Body of pancreas (tissue), 4 donors: ENCODE measurements at regions not wholly inside any gene's neighbourhood (a gene's known extent, or its start where the extent isn't known, plus 50 kb on each side); places are given as distances from the start of the nearest gene placed in this dataset.

Source experiments
- POLR2A ChIP-seq, 3 donors: fragments of 450-650 bp; IDR thresholded peaks; one replicate each; pipeline ENCODE4 v1.6.1; 2016; ENCODE audit warnings: antibody characterized with exemption in 3 of 3, mild to moderate bottlenecking in 2 of 3
- TF ChIP-seq, protein P1 (sequence below), 7 experiments: fragments of 450-650 bp in 4 of 7; fragments of 200-600 bp in 3 of 7; sonication (generic) in 3 of 7; IDR thresholded peaks; one replicate each; pipeline ENCODE4 v1.5.1; 2016 to 2019; ENCODE audit warnings: antibody characterized with exemption in 7 of 7

DNA sequence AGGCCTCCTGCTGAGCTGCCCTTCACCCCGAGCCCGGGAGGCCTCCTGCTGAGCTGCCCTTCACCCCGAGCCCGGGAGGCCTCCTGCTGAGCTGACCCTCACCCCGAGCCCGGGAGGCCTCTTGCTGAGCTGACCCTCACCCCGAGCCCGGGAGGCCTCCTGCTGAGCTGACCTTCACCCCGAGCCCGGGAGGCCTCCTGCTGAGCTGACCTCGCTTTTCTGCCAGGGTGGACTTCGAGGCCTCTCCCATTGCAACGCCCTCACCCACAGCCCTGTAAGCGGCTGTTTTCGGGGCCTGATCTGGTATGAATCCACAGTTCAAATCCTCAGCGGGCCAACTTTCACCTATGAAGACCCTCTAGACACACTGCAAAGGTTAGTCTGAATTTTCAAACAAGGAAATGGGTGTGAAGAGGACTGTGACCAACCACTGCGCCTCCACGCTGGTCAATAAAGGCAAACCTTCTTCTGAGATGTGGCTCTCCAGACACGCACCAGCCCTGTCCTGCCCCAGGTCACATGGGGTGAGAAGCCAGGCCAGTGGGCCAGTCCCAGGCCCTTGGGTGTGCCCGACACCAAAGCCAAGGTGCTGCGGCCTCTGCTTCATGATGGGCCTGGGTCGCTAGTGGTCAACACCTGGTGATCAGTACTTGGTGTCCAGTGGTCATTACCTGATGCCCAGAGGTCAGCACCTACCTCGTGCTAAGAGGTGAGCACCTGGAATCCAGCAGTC is 225.1 kb upstream of the SALL3 start:
- TF ChIP-seq, protein P1, sequence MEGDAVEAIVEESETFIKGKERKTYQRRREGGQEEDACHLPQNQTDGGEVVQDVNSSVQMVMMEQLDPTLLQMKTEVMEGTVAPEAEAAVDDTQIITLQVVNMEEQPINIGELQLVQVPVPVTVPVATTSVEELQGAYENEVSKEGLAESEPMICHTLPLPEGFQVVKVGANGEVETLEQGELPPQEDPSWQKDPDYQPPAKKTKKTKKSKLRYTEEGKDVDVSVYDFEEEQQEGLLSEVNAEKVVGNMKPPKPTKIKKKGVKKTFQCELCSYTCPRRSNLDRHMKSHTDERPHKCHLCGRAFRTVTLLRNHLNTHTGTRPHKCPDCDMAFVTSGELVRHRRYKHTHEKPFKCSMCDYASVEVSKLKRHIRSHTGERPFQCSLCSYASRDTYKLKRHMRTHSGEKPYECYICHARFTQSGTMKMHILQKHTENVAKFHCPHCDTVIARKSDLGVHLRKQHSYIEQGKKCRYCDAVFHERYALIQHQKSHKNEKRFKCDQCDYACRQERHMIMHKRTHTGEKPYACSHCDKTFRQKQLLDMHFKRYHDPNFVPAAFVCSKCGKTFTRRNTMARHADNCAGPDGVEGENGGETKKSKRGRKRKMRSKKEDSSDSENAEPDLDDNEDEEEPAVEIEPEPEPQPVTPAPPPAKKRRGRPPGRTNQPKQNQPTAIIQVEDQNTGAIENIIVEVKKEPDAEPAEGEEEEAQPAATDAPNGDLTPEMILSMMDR (IDR thresholded peaks at IDR 0.05): no peak
- TF ChIP-seq POLR2A (IDR thresholded peaks at IDR 0.05): no peak
